ENCODE measurements at regions not wholly inside any gene's neighbourhood (a gene's known extent, or its start where the extent isn't known, plus 50 kb on each side); places are given as distances from the start of the nearest gene placed in this dataset.

- Histone ChIP-seq H3K4me1 (no peaks in the 10 kb centered on the region), H3K9ac (no peak overlapping the region), H4K20me1 (no peaks in the 10 kb centered on the region), H3K27me3 (no peaks in the 10 kb centered on the region), H3K9me3 (replicated peaks in 1 of 11) (no peaks in the 10 kb centered on the region), H3K27ac (no peak overlapping the region), H3K36me3 (no peaks in the 10 kb centered on the region), H3K4me3 (no peak overlapping the region), H3K4me2 (no peak overlapping the region)
- TF ChIP-seq Cebpa-rat (IDR thresholded peaks at IDR 0.05) = no peak
Observed at GRCh38 chr3:94716326-94717018, 653.6 kb downstream of the NSUN3 start.

DNA sequence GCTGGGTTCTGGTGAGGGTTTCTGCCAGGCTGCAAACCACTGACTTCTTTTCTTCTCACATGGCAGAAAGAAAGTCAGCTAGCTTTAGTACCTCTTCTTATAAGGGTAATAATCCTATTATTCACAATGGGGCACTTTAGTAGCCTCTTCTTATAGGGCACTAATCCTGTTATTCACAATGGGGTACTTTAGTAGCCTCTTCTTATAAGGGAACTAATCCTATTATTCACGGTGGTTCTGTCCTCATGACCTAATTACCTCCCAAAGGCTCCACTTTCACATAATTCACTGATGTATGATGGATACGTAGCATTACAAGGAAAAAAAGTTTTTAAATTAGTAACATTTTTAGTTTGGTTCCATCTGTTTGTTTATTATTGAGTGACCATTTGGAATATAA is 671.3 kb downstream of the NSUN3 start:
- Histone ChIP-seq H3K27ac (no peak overlapping the region), H3K9me3 (replicated peaks in 1 of 11) (no peaks in the 10 kb centered on the region)

DNA sequence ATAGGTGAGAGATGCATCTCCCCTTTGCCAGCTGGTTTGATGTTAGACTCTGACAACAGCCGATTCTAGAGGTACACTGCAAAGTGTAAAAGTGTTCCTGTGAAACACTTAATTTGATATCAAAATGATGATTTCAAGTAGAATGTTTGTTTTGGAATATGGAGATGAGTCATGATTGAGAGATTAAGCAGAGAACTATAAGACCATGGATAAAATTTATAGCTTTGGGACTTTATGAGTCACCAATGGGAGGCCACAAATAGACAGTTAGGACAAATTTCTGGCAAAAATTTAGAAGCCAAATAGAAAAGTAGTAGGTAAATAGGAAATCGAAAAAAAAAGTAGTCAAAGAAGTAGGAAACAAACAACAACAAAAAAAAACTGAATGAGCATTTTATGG is 672.5 kb downstream of the NSUN3 start:
- H4K20me1 ChIP-seq = no peaks in the 10 kb centered on the region
- H3K27me3 ChIP-seq = no peaks in the 10 kb centered on the region

More for the DNA sequence above, 671.3 kb downstream of the NSUN3 start:
- Histone ChIP-seq H4K20me1 (no peaks in the 10 kb centered on the region), H3K4me3 (no peak overlapping the region), H3K27me3 (no peaks in the 10 kb centered on the region), H3K9ac (no peak overlapping the region), H3K36me3 (no peaks in the 10 kb centered on the region), H3K4me1 (no peaks in the 10 kb centered on the region), H3K4me2 (no peak overlapping the region)
- TF ChIP-seq Cebpa-rat (IDR thresholded peaks at IDR 0.05) = no peak

DNA sequence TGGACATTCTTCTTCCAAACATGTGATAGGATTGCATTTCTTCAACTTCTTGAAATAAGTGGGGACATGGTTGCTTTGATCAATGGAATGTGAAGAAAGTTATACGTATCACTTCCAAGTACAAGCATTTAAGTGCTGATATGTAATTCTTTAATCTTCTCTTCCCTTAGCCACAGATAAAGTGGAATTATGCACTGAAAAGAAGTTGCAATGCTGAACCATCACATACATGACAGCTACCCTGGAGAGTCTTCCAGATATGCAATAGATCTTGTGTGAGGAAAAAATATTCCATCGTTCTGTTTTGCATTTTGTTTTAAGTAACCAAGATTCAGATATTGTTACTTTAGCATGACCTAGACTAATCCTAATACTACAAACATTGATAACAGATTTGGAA is 674.3 kb downstream of the NSUN3 start:
- Histone ChIP-seq H3K4me2 (no peak overlapping the region), H3K9ac (no peak overlapping the region), H3K4me3 (no peak overlapping the region), H3K4me1 (no peaks in the 10 kb centered on the region), H3K36me3 (no peaks in the 10 kb centered on the region), H3K27ac (no peak overlapping the region), H3K9me3 (replicated peaks in 1 of 11) (no peaks in the 10 kb centered on the region), H3K27me3 (no peaks in the 10 kb centered on the region), H4K20me1 (no peaks in the 10 kb centered on the region)
- no peak for TF ChIP-seq Cebpa-rat (IDR thresholded peaks at IDR 0.05)

More for the DNA sequence above, 672.5 kb downstream of the NSUN3 start:
- no peaks in the 10 kb centered on the region for H3K4me1 ChIP-seq
- no peak overlapping the region for H3K4me3 ChIP-seq
- TF ChIP-seq Cebpa-rat (IDR thresholded peaks at IDR 0.05) = no peak
- no peak overlapping the region for H3K4me2 ChIP-seq
- no peak overlapping the region for H3K27ac ChIP-seq
- H3K9me3 ChIP-seq (replicated peaks in 1 of 11) = no peaks in the 10 kb centered on the region
- no peaks in the 10 kb centered on the region for H3K36me3 ChIP-seq
- H3K9ac ChIP-seq = no peak overlapping the region

DNA sequence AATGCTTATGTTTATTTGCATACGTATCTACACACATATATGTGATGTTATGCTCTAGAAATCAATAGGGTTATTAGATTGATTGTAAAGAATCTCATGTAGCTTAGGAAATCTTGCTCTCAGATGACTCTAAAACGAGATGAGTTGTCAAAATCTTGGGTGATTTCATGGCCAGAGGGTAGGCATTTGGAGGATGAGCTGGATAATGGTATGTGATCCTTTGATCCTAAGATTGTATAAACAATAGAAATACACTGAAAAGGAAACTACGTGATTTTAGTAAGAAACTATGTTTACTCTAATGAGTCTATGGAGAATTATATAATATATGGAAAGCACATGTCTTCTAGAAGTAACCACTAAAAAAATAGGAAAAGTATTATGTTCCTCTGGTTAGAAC is 676.6 kb downstream of the NSUN3 start:
- no peaks in the 10 kb centered on the region for H3K4me1 ChIP-seq
- H3K4me3 ChIP-seq = no peak overlapping the region
- H3K9me3 ChIP-seq (replicated peaks in 1 of 11) = peaks cover 0 to 6% (median 0%) of the 10 kb centered on the region in 11 experiments; a peak in 3 of 22 replicates
- no peak overlapping the region for H3K9ac ChIP-seq
- no peaks in the 10 kb centered on the region for H3K27me3 ChIP-seq
- no peaks in the 10 kb centered on the region for H3K36me3 ChIP-seq
- H4K20me1 ChIP-seq = no peaks in the 10 kb centered on the region
- H3K27ac ChIP-seq = no peak overlapping the region
- no peak for TF ChIP-seq Cebpa-rat (IDR thresholded peaks at IDR 0.05)
- no peak overlapping the region for H3K4me2 ChIP-seq

- H3K9ac ChIP-seq = no peak overlapping the region
- no peak for TF ChIP-seq Cebpa-rat (IDR thresholded peaks at IDR 0.05)
- H3K36me3 ChIP-seq = no peaks in the 10 kb centered on the region
- no peaks in the 10 kb centered on the region for H3K9me3 ChIP-seq (replicated peaks in 1 of 11)
- no peaks in the 10 kb centered on the region for H3K27me3 ChIP-seq
- peaks cover 0 to 15% (median 10%) of the 10 kb centered on the region in 10 experiments; a peak in 12 of 20 replicates for H3K4me1 ChIP-seq
- H3K4me3 ChIP-seq = no peak overlapping the region
- H4K20me1 ChIP-seq = no peaks in the 10 kb centered on the region
- H3K4me2 ChIP-seq = no peak overlapping the region
- no peak overlapping the region for H3K27ac ChIP-seq
Observed at GRCh38 chr3:94758751-94759150, 695.9 kb downstream of the NSUN3 start.

- TF ChIP-seq Cebpa-rat (IDR thresholded peaks at IDR 0.05) = no peak
- H3K36me3 ChIP-seq = no peaks in the 10 kb centered on the region
- no peak overlapping the region for H3K27ac ChIP-seq
- H3K9ac ChIP-seq = no peak overlapping the region
- H3K4me2 ChIP-seq = no peak overlapping the region
- H3K9me3 ChIP-seq (replicated peaks in 1 of 11) = no peaks in the 10 kb centered on the region
- no peak overlapping the region for H3K4me3 ChIP-seq
- H3K4me1 ChIP-seq = no peaks in the 10 kb centered on the region
- H3K27me3 ChIP-seq = no peaks in the 10 kb centered on the region
- H4K20me1 ChIP-seq = no peaks in the 10 kb centered on the region
Observed at GRCh38 chr3:94772402-94772801, 709.5 kb downstream of the NSUN3 start.

- H3K27ac ChIP-seq = no peak overlapping the region
- no peaks in the 10 kb centered on the region for H3K36me3 ChIP-seq
- no peak overlapping the region for H3K4me3 ChIP-seq
- H3K4me1 ChIP-seq = no peaks in the 10 kb centered on the region
- H3K27me3 ChIP-seq = no peaks in the 10 kb centered on the region
- H3K9me3 ChIP-seq (replicated peaks in 1 of 11) = no peaks in the 10 kb centered on the region
- no peak for TF ChIP-seq Cebpa-rat (IDR thresholded peaks at IDR 0.05)
- no peak overlapping the region for H3K9ac ChIP-seq
- no peak overlapping the region for H3K4me2 ChIP-seq
- H4K20me1 ChIP-seq = no peaks in the 10 kb centered on the region
Observed at GRCh38 chr3:94775746-94776145, 712.9 kb downstream of the NSUN3 start.

- no peak overlapping the region for H3K4me2 ChIP-seq
- H3K9me3 ChIP-seq (replicated peaks in 1 of 11) = no peaks in the 10 kb centered on the region
- no peaks in the 10 kb centered on the region for H3K4me1 ChIP-seq
- H3K27me3 ChIP-seq = no peaks in the 10 kb centered on the region
- no peaks in the 10 kb centered on the region for H3K36me3 ChIP-seq
- H3K4me3 ChIP-seq = no peak overlapping the region
- H3K27ac ChIP-seq = no peak overlapping the region
- no peak overlapping the region for H3K9ac ChIP-seq
- no peak for TF ChIP-seq Cebpa-rat (IDR thresholded peaks at IDR 0.05)
- no peaks in the 10 kb centered on the region for H4K20me1 ChIP-seq
Observed at GRCh38 chr3:94776401-94776915, 713.6 kb downstream of the NSUN3 start.

DNA sequence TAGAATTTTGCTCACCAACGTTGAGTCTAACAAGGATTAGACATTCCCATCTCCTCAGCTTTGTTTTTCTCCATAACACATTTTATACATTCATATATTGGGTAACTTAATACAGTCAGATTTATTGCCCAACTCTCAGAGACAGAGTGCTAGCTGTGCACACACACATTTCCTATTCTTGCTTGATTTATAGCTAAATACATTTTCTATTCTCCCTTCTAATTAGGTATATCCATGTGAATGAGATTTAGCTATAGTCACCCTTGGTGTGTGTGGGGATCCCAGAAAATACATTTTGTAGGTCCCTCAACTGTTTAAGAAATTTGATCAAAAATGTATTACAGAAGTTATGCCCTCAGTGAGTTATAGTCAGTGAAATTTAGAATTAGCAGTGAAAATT is 715.4 kb downstream of the NSUN3 start:
- no peaks in the 10 kb centered on the region for H4K20me1 ChIP-seq
- no peak overlapping the region for H3K9ac ChIP-seq
- TF ChIP-seq Cebpa-rat (IDR thresholded peaks at IDR 0.05) = no peak
- H3K36me3 ChIP-seq = no peaks in the 10 kb centered on the region
- H3K4me3 ChIP-seq = no peak overlapping the region
- no peaks in the 10 kb centered on the region for H3K9me3 ChIP-seq (replicated peaks in 1 of 11)
- no peak overlapping the region for H3K4me2 ChIP-seq
- no peak overlapping the region for H3K27ac ChIP-seq
- no peaks in the 10 kb centered on the region for H3K27me3 ChIP-seq
- no peaks in the 10 kb centered on the region for H3K4me1 ChIP-seq
